OCI-LY1 (cell line): ENCODE measurements at regions not wholly inside any gene's neighbourhood (a gene's known extent, or its start where the extent isn't known, plus 50 kb on each side); places are given as distances from the start of the nearest gene placed in this dataset.

Source experiments
- H2AFZ ChIP-seq: fragments of 200-600 bp; sonication (generic), shearing (Covaris generic); 2 replicates; pipeline ENCODE4 v1.6.0; 2014; ENCODE audit warnings: antibody characterized with exemption, mild to moderate bottlenecking, low read length
- H3F3A ChIP-seq: fragments of 200-600 bp; sonication (generic), shearing (Covaris generic); 2 replicates; pipeline ENCODE4 v1.6.0; 2014; ENCODE audit warnings: mild to moderate bottlenecking, antibody characterized with exemption, low read length, moderate library complexity; ENCODE audit not compliant: insufficient read depth
- H3K27ac ChIP-seq: fragments of 200-600 bp; sonication (generic); 2 replicates; pipeline ENCODE4 v1.5.1; 2014; ENCODE audit warnings: low read length, mixed run types, mild to moderate bottlenecking, low read depth; ENCODE audit not compliant: poor library complexity, severe bottlenecking
- H3K27me3 ChIP-seq: fragments of 200-600 bp; sonication (generic); 2 replicates; pipeline ENCODE4 v1.6.0; 2014; ENCODE audit warnings: antibody characterized with exemption, mild to moderate bottlenecking, low read length, moderate library complexity; ENCODE audit not compliant: insufficient read depth
- H3K36me3 ChIP-seq: fragments of 200-600 bp; sonication (generic); 2 replicates; pipeline ENCODE4 v1.6.1; 2014; ENCODE audit warnings: mild to moderate bottlenecking, antibody characterized with exemption, low read length, moderate library complexity, mixed read lengths; ENCODE audit not compliant: insufficient read depth
- H3K4me1 ChIP-seq: fragments of 200-600 bp; sonication (generic); 2 replicates; pipeline ENCODE4 v1.5.1; 2014; ENCODE audit warnings: mild to moderate bottlenecking, low read length, moderate library complexity; ENCODE audit not compliant: insufficient read depth, severe bottlenecking
- H3K4me2 ChIP-seq: fragments of 200-600 bp; sonication (generic), shearing (Covaris generic); 2 replicates; pipeline ENCODE4 v1.6.1; 2014; ENCODE audit warnings: low read length
- H3K4me3 ChIP-seq: fragments of 200-600 bp; sonication (generic); 2 replicates; pipeline ENCODE4 v1.5.1; 2014; ENCODE audit warnings: low read length, low read depth, mild to moderate bottlenecking, mixed read lengths; ENCODE audit not compliant: poor library complexity, severe bottlenecking
- H3K79me2 ChIP-seq: fragments of 200-600 bp; shearing (Covaris generic); 2 replicates; pipeline ENCODE4 v1.6.1; 2016; ENCODE audit warnings: mixed run types, low read length, mixed read lengths; ENCODE audit not compliant: insufficient read depth
- H3K9ac ChIP-seq: fragments of 200-600 bp; sonication (generic), shearing (Covaris generic); 2 replicates; pipeline ENCODE4 v1.6.1; 2014; ENCODE audit warnings: mild to moderate bottlenecking, low read length, mixed read lengths
- H3K9me2 ChIP-seq: fragments of 200-600 bp; sonication (generic), shearing (Covaris generic); 2 replicates; pipeline ENCODE4 v1.6.1; 2014; ENCODE audit warnings: low read depth, mild to moderate bottlenecking, low read length, mixed read lengths
- H3K9me3 ChIP-seq: fragments of 200-600 bp; shearing (Covaris generic); 2 replicates; pipeline ENCODE4 v1.6.1; 2014; ENCODE audit warnings: low read length, mixed read lengths
- H4K20me1 ChIP-seq: fragments of 200-600 bp; sonication (generic), shearing (Covaris generic); 2 replicates; pipeline ENCODE4 v1.6.0; 2016; ENCODE audit warnings: mild to moderate bottlenecking, low read length; ENCODE audit not compliant: insufficient read depth
- EZH2 ChIP-seq: fragments of 200-600 bp; sonication (generic), shearing (Covaris generic); IDR thresholded peaks from 2 replicates; pipeline ENCODE4 v1.8.0; 2017; ENCODE audit warnings: borderline replicate concordance, mixed run types, mild to moderate bottlenecking, antibody characterized with exemption, low read length, moderate library complexity, mixed read lengths
- TF ChIP-seq, protein P1 (sequence below): fragments of 200-600 bp; sonication (generic), shearing (Covaris generic); IDR thresholded peaks from 2 replicates; pipeline ENCODE4 v1.5.1; 2017; ENCODE audit warnings: mild to moderate bottlenecking, antibody characterized with exemption, low read length, moderate library complexity, mixed read lengths

DNA sequence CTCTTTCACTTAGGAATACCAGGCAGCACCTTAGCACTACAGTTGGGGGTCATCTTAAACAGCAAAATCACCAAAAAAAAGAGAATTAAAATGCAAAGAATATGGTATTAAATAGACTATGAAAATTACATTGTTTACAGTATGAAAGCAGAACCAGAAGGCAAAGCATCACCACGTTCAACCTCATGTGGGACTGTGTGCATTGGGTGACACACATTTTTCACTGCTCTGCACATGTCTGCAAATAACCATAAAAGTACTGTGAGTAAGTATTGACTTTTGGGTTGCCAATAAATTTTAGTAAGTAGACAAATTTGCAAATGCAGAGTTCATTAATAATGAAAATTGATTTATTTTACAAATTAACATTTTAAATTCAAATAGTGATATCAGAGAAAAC is 232.1 kb upstream of the ZWINT start:
- no peaks in the 10 kb centered on the region for H3K9me2 ChIP-seq
- TF ChIP-seq, protein P1, sequence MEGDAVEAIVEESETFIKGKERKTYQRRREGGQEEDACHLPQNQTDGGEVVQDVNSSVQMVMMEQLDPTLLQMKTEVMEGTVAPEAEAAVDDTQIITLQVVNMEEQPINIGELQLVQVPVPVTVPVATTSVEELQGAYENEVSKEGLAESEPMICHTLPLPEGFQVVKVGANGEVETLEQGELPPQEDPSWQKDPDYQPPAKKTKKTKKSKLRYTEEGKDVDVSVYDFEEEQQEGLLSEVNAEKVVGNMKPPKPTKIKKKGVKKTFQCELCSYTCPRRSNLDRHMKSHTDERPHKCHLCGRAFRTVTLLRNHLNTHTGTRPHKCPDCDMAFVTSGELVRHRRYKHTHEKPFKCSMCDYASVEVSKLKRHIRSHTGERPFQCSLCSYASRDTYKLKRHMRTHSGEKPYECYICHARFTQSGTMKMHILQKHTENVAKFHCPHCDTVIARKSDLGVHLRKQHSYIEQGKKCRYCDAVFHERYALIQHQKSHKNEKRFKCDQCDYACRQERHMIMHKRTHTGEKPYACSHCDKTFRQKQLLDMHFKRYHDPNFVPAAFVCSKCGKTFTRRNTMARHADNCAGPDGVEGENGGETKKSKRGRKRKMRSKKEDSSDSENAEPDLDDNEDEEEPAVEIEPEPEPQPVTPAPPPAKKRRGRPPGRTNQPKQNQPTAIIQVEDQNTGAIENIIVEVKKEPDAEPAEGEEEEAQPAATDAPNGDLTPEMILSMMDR, result no peak
- TF ChIP-seq EZH2, result no peak
- no peaks in the 10 kb centered on the region for H3K79me2 ChIP-seq
- H3K27me3 ChIP-seq, result no peaks in the 10 kb centered on the region
- no peaks in the 10 kb centered on the region for H3F3A ChIP-seq
- no peaks in the 10 kb centered on the region for H3K4me1 ChIP-seq
- H3K9ac ChIP-seq, result no peak overlapping the region
- H3K27ac ChIP-seq, result no peak overlapping the region
- H3K9me3 ChIP-seq, result no peaks in the 10 kb centered on the region
- H3K36me3 ChIP-seq, result no peaks in the 10 kb centered on the region
- no peak overlapping the region for H3K4me2 ChIP-seq
- H3K4me3 ChIP-seq, result no peak overlapping the region
- H4K20me1 ChIP-seq, result no peaks in the 10 kb centered on the region
- H2AFZ ChIP-seq, result no peak overlapping the region

DNA sequence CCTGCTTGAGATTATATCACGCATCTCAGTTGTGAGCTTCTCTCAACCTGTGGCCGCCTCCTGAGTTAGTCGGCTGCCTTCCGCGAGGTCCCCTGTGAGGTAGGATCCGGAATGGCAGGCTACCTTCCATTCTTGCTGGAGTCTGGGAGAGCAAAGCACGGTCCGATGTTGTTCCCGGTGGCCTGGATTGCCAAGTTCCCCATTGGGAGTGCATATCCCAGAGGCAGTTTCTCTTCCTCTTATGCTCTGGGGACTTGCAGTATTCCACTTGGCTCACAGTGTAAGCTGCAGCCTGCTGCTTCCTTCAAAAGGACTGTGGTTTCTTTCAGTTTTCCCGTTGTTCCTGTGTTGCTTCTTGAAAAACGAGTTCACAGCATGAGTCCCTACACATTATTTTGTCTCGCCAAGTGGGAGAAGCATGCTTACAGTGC is 225.4 kb upstream of the ZWINT start:
- no peaks in the 10 kb centered on the region for H3K27me3 ChIP-seq
- no peaks in the 10 kb centered on the region for H3K9me3 ChIP-seq
- H3F3A ChIP-seq, result no peaks in the 10 kb centered on the region
- no peak overlapping the region for H3K27ac ChIP-seq
- H4K20me1 ChIP-seq, result no peaks in the 10 kb centered on the region
- peaks cover 7% of the 10 kb centered on the region for H3K4me1 ChIP-seq
- no peaks in the 10 kb centered on the region for H3K9me2 ChIP-seq
- no peak overlapping the region for H3K4me2 ChIP-seq
- H3K9ac ChIP-seq, result no peak overlapping the region
- H3K36me3 ChIP-seq, result no peaks in the 10 kb centered on the region
- no peak overlapping the region for H2AFZ ChIP-seq
- no peak overlapping the region for H3K4me3 ChIP-seq
- TF ChIP-seq EZH2, result no peak
- TF ChIP-seq, protein P1, result no peak
- H3K79me2 ChIP-seq, result no peaks in the 10 kb centered on the region

DNA sequence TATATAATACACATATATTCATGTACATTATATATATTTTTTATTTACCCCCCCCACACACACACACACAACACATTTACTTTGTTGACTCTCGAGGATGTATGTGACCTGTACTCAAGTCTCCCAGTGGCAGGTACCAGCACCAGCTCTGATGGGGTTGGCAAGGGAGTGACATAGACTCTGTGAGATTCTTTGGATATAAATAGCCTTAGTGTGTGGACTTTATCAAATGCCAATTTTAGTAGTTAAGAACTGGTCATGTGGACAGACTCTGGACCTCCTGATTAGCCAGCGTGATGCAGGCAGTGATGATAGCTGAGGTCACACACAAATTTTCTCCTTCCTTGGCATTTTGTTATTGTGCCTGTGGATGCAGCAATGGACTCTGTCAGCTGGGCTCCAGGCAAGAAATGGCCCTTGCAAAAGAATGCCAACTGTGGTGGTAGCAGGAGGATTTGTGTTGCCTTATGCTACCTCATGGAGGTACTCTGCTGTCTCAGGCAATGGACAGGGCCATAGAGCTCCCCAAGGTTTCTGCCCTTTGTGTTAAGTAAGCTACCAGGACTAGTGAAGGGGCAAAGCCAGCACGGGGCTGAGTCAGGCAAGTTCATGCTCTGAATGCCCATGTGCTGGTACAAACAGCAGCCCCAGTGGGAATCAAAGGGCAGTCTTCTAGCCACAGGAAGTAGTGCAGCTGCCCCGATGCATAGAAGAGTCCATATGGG is 224.6 kb upstream of the ZWINT start:
- peaks cover 7% of the 10 kb centered on the region for H3K4me1 ChIP-seq
- H3F3A ChIP-seq, result no peaks in the 10 kb centered on the region
- no peaks in the 10 kb centered on the region for H3K27me3 ChIP-seq
- H3K9ac ChIP-seq, result no peak overlapping the region
- H3K9me3 ChIP-seq, result no peaks in the 10 kb centered on the region
- no peak overlapping the region for H2AFZ ChIP-seq
- no peak overlapping the region for H3K4me3 ChIP-seq
- no peaks in the 10 kb centered on the region for H3K9me2 ChIP-seq
- H3K27ac ChIP-seq, result no peak overlapping the region
- no peaks in the 10 kb centered on the region for H3K36me3 ChIP-seq
- no peaks in the 10 kb centered on the region for H4K20me1 ChIP-seq
- H3K79me2 ChIP-seq, result no peaks in the 10 kb centered on the region
- TF ChIP-seq, protein P1, result no peak
- no peak for TF ChIP-seq EZH2
- H3K4me2 ChIP-seq, result no peak overlapping the region
